Astrocyte of the spinal cord (primary cell): ENCODE measurements at regions not wholly inside any gene's neighbourhood (a gene's known extent, or its start where the extent isn't known, plus 50 kb on each side); places are given as distances from the start of the nearest gene placed in this dataset.
A peak's percentile ranks its signal among the peaks of the same experiment; 100 is the strongest.

Source experiments
- DNase-seq: peaks from one replicate; pipeline ENCODE4 v3.0.0; 2011; ENCODE audit warnings: low read depth, low spot score
- H3K4me3 ChIP-seq: 2 replicates; pipeline ENCODE4 v1.5.1; 2011; ENCODE audit warnings: low read depth, mild to moderate bottlenecking, low read length, moderate library complexity
- in situ Hi-C: cut with HindIII; loops from 2 replicates; pipeline ENCODE4 v1.10.0; 2017; ENCODE audit warnings: low sequenced_read_pairs
- TF ChIP-seq, protein P1 (sequence below): IDR thresholded peaks from 2 replicates; pipeline ENCODE4 v1.5.1; 2012; ENCODE audit warnings: low read depth, mild to moderate bottlenecking, low read length, inconsistent platforms

DNA sequence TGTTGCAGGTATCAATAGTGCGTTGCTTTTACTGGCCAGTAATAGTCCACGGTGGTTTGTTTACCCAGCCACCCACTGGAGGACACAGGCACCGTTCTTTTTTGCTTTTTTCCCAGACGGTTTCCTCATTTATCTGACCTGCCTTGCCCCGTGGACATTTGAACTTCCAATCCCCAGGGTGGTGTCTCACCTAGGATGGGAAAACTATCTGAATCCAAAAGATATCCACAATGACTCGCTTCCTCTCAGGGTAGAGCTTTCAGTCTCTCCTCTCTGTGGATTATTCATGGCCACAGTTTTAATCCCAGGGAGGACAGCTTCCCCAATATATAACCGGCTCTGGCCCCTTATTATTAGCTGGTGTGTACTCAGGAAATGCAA is 170.8 kb downstream of the FOXO1 start:
- TF ChIP-seq, protein P1, sequence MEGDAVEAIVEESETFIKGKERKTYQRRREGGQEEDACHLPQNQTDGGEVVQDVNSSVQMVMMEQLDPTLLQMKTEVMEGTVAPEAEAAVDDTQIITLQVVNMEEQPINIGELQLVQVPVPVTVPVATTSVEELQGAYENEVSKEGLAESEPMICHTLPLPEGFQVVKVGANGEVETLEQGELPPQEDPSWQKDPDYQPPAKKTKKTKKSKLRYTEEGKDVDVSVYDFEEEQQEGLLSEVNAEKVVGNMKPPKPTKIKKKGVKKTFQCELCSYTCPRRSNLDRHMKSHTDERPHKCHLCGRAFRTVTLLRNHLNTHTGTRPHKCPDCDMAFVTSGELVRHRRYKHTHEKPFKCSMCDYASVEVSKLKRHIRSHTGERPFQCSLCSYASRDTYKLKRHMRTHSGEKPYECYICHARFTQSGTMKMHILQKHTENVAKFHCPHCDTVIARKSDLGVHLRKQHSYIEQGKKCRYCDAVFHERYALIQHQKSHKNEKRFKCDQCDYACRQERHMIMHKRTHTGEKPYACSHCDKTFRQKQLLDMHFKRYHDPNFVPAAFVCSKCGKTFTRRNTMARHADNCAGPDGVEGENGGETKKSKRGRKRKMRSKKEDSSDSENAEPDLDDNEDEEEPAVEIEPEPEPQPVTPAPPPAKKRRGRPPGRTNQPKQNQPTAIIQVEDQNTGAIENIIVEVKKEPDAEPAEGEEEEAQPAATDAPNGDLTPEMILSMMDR, result no peak
- no peak for DNase-seq
- H3K4me3 ChIP-seq, result no peak overlapping the region
- in situ Hi-C loops, result no loop called here

DNA sequence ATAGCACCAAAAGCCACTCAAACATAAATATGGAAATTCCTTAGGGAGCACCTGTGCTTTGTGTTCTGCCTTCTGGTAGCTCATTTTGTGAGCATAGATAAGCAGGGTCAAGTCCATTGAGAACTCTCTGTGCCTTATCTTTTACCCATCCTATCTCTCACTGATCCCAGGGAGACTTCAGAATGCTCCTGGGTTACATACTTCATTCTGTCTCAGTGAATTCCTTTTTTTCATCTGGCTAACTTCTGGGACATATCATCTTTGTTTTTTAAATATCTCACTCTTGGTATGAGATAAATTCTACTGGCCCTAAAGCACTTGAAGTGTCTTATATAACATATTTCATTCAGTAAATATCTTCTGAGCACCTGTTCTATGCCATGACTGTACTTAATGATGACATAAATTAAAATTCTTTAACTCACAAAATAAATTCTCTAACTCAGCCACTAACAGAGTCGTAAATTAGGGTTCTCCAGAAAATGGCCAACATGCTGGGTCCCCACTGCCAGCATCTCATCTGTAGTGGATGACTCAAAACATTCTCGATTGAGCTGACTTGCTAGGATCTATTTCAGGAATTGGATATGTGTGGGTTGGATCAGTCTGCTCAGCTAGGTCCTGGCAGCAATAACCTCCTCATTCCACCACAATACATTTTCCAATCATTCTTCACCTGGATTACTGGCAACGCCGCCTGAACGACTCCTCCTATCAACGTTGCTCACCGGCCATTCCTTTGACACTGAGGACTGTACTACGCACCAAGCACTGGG is 170.2 kb downstream of the FOXO1 start:
- no peak overlapping the region for H3K4me3 ChIP-seq
- TF ChIP-seq, protein P1, result no peak
- DNase-seq, result no peak
- in situ Hi-C loops, result no loop called here

DNA sequence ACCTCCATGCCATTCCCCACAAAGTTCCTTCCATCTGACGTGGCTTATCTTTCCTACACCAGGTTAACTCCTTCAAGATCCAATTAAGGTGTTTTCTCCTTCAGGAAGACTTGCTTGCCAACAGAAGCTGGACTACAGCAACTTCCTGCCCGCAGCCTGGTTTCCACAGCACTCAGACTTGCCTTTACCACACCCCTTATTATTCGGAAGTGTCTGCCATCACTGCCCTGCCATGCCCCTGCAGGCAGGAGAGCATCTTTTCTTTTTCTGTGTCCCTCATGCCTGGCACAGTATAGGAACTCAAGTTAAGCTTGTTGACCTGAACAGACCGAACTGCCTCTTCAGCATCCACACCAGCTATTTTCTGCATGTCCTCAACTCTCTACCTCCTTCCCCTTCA is 168.0 kb downstream of the FOXO1 start:
- no peak overlapping the region for H3K4me3 ChIP-seq
- in situ Hi-C loops, result no loop called here
- no peak for DNase-seq
- TF ChIP-seq, protein P1, result no peak

DNA sequence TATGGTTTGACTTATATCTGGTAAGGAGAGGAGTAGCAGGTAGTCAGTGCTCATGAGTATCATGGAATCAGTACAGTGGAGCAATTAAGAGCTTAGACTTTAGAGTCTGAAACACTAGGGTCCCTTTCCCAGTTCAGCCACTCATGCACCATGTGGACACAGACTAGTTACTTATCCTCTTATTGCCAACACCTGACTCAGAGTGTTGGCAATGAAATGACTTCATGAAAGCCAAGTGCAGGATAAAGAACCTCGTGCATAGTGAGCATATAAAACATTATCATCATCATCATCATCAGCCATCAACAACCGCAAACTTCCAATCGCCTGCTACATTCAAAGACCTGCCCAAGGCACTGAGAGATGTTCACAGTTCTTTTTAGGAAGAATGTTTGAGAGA is 164.2 kb downstream of the FOXO1 start:
- no peak overlapping the region for H3K4me3 ChIP-seq
- TF ChIP-seq, protein P1, result no peak
- DNase-seq, result peak; percentile 20
- in situ Hi-C loops, result no loop called here

DNA sequence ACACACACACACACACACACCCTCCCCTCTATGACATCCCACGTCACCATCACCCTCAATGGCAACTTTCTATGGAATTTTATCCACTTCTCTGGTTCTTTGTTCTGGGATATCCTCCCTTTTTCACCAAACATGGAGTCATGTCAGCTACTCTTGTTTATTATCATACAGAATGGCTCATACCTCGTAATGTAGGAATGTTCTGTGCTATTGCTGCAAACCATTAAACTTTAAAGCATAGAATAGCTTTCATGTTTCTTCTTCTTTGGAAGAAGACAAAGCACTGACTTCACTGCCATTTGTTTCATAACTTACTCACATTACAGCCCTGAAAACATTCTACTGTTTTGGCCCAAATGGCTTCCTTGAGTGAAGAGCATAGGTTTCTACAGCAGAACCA is 163.4 kb downstream of the FOXO1 start:
- peak; percentile 15 for DNase-seq
- in situ Hi-C loops, result no loop called here
- TF ChIP-seq, protein P1, result no peak
- H3K4me3 ChIP-seq, result no peak overlapping the region

DNA sequence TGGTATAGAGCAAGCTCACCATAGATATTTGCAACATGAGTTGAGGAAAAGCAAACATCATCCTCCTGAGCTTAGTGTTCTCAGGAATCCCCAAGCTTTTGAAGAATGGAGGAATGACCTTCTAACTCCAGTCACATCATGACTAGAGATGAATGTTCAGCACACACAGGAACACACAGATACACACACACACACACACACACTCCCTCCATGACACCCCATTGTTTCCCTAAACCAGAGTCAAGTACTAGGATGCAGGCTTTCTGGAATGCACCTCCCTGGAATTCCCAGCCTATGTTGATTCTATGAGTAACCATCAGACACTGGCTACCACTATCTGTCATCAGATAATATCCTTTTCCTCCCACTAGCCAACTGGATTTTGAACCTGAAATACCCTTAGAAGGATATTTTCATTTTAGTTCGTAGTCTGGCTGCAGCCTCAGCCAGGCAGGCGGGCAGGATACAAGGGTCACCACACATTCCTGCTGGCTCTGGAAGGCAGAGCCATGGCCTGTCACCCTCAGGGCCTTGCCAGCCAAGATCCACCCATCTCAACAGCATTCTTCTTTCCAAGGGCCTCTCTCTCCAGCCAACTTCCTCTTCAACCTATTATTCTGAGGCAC is 162.4 kb downstream of the FOXO1 start:
- TF ChIP-seq, protein P1, result no peak
- no peak overlapping the region for H3K4me3 ChIP-seq
- peak; percentile 89 for DNase-seq
- in situ Hi-C loops, result no loop called here
